HS-27A (cell line): ENCODE measurements at regions not wholly inside any gene's neighbourhood (a gene's known extent, or its start where the extent isn't known, plus 50 kb on each side); places are given as distances from the start of the nearest gene placed in this dataset.

Source experiments
- DNase-seq: peaks from one replicate; pipeline ENCODE4 v3.0.0-alpha.2; 2012; ENCODE audit warnings: low read depth, missing footprints

GRCh38 chr14:73800970-73801515 lies 50.6 kb upstream of the PTGR2 start:
- DNase-seq, result no peak

GRCh38 chr14:73797543-73798265 lies 53.9 kb upstream of the PTGR2 start:
- no peak for DNase-seq

GRCh38 chr14:73796893-73797542 lies 54.6 kb upstream of the PTGR2 start:
- no peak for DNase-seq

- no peak for DNase-seq
Measured at GRCh38 chr14:73796415-73796814, 55.2 kb upstream of the PTGR2 start.

GRCh38 chr14:73795974-73796373 lies 55.7 kb upstream of the PTGR2 start:
- DNase-seq, result peak; percentile 89

- DNase-seq, result no peak
Measured at GRCh38 chr14:73795466-73795865, 56.2 kb upstream of the PTGR2 start.

GRCh38 chr14:73794146-73794545 lies 57.5 kb upstream of the PTGR2 start:
- DNase-seq, result no peak

- DNase-seq, result no peak
Measured at GRCh38 chr14:73792481-73792880, 59.1 kb upstream of the PTGR2 start.

GRCh38 chr14:73789989-73790581 lies 61.5 kb upstream of the PTGR2 start:
- DNase-seq, result no peak

- DNase-seq, result no peak
Measured at GRCh38 chr14:73788701-73789551, 62.7 kb upstream of the PTGR2 start.

GRCh38 chr14:73788317-73788598 lies 63.4 kb upstream of the PTGR2 start:
- DNase-seq, result no peak

- no peak for DNase-seq
Measured at GRCh38 chr14:73787486-73788316, 63.9 kb upstream of the PTGR2 start.

- DNase-seq, result no peak
Measured at GRCh38 chr14:73786636-73787485, 64.8 kb upstream of the PTGR2 start.

- peak; percentile 38 for DNase-seq
Measured at GRCh38 chr14:73785834-73786635, 65.6 kb upstream of the PTGR2 start.

GRCh38 chr14:73785336-73785833 lies 66.2 kb upstream of the PTGR2 start:
- peak; percentile 48 for DNase-seq

- no peak for DNase-seq
Measured at GRCh38 chr14:73784988-73785313, 66.7 kb upstream of the PTGR2 start.

- DNase-seq, result no peak
Measured at GRCh38 chr14:73784181-73784987, 67.2 kb upstream of the PTGR2 start.

- no peak for DNase-seq
Measured at GRCh38 chr14:73783107-73783727, 68.4 kb upstream of the PTGR2 start.
